GM12865 (cell line): ENCODE measurements at regions not wholly inside any gene's neighbourhood (a gene's known extent, or its start where the extent isn't known, plus 50 kb on each side); places are given as distances from the start of the nearest gene placed in this dataset.
"Not testable (repeated sequence)": the region's sequence is repeated elsewhere in the genome, so short reads cannot be mapped to it uniquely, and the experiment has no call there.

ENCODE experiments used
- DNase-seq: peaks from one replicate; pipeline ENCODE4 v3.0.0; 2010; ENCODE audit warnings: low read depth
- H3K4me3 ChIP-seq: 2 replicates; pipeline ENCODE4 v1.5.1; 2011; ENCODE audit warnings: mild to moderate bottlenecking, low read depth, low read length, control low read depth
- CTCF ChIP-seq: IDR thresholded peaks from 2 replicates; pipeline ENCODE4 v1.5.1; 2011; ENCODE audit warnings: low read length, control low read depth, low read depth, inconsistent platforms; ENCODE audit not compliant: insufficient read depth; ENCODE audit errors: missing control alignments

GRCh38 chr11:116344601-116345000 is 428.2 kb downstream of the BUD13 start:
- no peak for TF ChIP-seq CTCF
- DNase-seq = no peak
- no peak overlapping the region for H3K4me3 ChIP-seq

GRCh38 chr11:116343270-116343669 is 429.5 kb downstream of the BUD13 start:
- DNase-seq = no peak
- no peak for TF ChIP-seq CTCF
- H3K4me3 ChIP-seq = no peak overlapping the region

- DNase-seq = no peak
- no peak overlapping the region for H3K4me3 ChIP-seq
- no peak for TF ChIP-seq CTCF
Observed at GRCh38 chr11:116342148-116342547, 430.6 kb downstream of the BUD13 start.

- DNase-seq = no peak
- TF ChIP-seq CTCF = no peak
- H3K4me3 ChIP-seq = no peak overlapping the region
Observed at GRCh38 chr11:116339306-116340098, 433.3 kb downstream of the BUD13 start.

GRCh38 chr11:116338500-116338899 is 434.3 kb downstream of the BUD13 start:
- not testable (repeated sequence) for DNase-seq, H3K4me3 ChIP-seq

- no peak overlapping the region for H3K4me3 ChIP-seq
- DNase-seq = no peak
- no peak for TF ChIP-seq CTCF
Observed at GRCh38 chr11:116336540-116336939, 436.2 kb downstream of the BUD13 start.

GRCh38 chr11:116335891-116336290 is 436.9 kb downstream of the BUD13 start:
- no peak overlapping the region for H3K4me3 ChIP-seq
- DNase-seq = no peak
- no peak for TF ChIP-seq CTCF
